ENCODE measurements at regions not wholly inside any gene's neighbourhood (a gene's known extent, or its start where the extent isn't known, plus 50 kb on each side); places are given as distances from the start of the nearest gene placed in this dataset.
A peak's percentile ranks its signal among the peaks of the same experiment; 100 is the strongest.

- no peak for DNase-seq
Measured at GRCh38 chr4:36394352-36394903, 113.0 kb downstream of the DTHD1 start.

- DNase-seq, result peak; percentile 67
Measured at GRCh38 chr4:36399762-36400353, 118.4 kb downstream of the DTHD1 start.

GRCh38 chr4:36402008-36402758 lies 120.8 kb downstream of the DTHD1 start:
- no peak for DNase-seq

- no peak for DNase-seq
Measured at GRCh38 chr4:36411338-36411737, 129.9 kb downstream of the DTHD1 start.

GRCh38 chr4:36414248-36414647 lies 132.8 kb downstream of the DTHD1 start:
- no peak for DNase-seq

GRCh38 chr4:36417146-36417545 lies 135.7 kb downstream of the DTHD1 start:
- DNase-seq, result no peak

- DNase-seq, result no peak
Measured at GRCh38 chr4:36420111-36420679, 138.8 kb downstream of the DTHD1 start.

- no peak for DNase-seq
Measured at GRCh38 chr4:36422607-36423006, 141.2 kb downstream of the DTHD1 start.

GRCh38 chr4:36426741-36427140 lies 145.3 kb downstream of the DTHD1 start:
- no peak for DNase-seq

- no peak for DNase-seq
Measured at GRCh38 chr4:36427696-36428095, 146.3 kb downstream of the DTHD1 start.

GRCh38 chr4:36432586-36432985 lies 151.2 kb downstream of the DTHD1 start:
- DNase-seq, result no peak

- no peak for DNase-seq
Measured at GRCh38 chr4:36439556-36439955, 158.1 kb downstream of the DTHD1 start.

GRCh38 chr4:36445480-36445879 lies 164.1 kb downstream of the DTHD1 start:
- peak; percentile 31 for DNase-seq

GRCh38 chr4:36446275-36446674 lies 164.9 kb downstream of the DTHD1 start:
- no peak for DNase-seq

- DNase-seq, result no peak
Measured at GRCh38 chr4:36461344-36461743, 179.9 kb downstream of the DTHD1 start.

- no peak for DNase-seq
Measured at GRCh38 chr4:36467670-36468069, 186.3 kb downstream of the DTHD1 start.

- no peak for DNase-seq
Measured at GRCh38 chr4:36471903-36472302, 190.5 kb downstream of the DTHD1 start.

- no peak for DNase-seq
Measured at GRCh38 chr4:36476135-36476534, 194.7 kb downstream of the DTHD1 start.

GRCh38 chr4:36477861-36478260 lies 196.4 kb downstream of the DTHD1 start:
- no peak for DNase-seq

GRCh38 chr4:36485885-36486284 lies 204.5 kb downstream of the DTHD1 start:
- no peak for DNase-seq

GRCh38 chr4:36489798-36490197 lies 208.4 kb downstream of the DTHD1 start:
- DNase-seq, result no peak

GRCh38 chr4:36492041-36492440 lies 210.6 kb downstream of the DTHD1 start:
- DNase-seq, result no peak

GRCh38 chr4:36492590-36492989 lies 211.2 kb downstream of the DTHD1 start:
- DNase-seq, result no peak

GRCh38 chr4:36493251-36493650 lies 211.8 kb downstream of the DTHD1 start:
- peak; percentile 8 for DNase-seq
